ENCODE measurements at regions not wholly inside any gene's neighbourhood (a gene's known extent, or its start where the extent isn't known, plus 50 kb on each side); places are given as distances from the start of the nearest gene placed in this dataset.

GRCh38 chr1:37267111-37267835 lies 207.1 kb upstream of the ZC3H12A start:
- TF ChIP-seq POLR2AphosphoS5 (IDR thresholded peaks at IDR 0.05; ENCODE audit: borderline replicate concordance, low read depth, low read length) (no peak), EZH2 (IDR thresholded peaks at IDR 0.05) (no peak)
